DOHH2 (cell line): ENCODE measurements at regions not wholly inside any gene's neighbourhood (a gene's known extent, or its start where the extent isn't known, plus 50 kb on each side); places are given as distances from the start of the nearest gene placed in this dataset.
A peak's percentile ranks its signal among the peaks of the same experiment; 100 is the strongest.

Experiments
- H3F3A ChIP-seq: fragments of 200-600 bp; sonication (generic), shearing (Covaris generic); 2 replicates; pipeline ENCODE4 v1.6.0; 2016; ENCODE audit warnings: antibody characterized with exemption, mild to moderate bottlenecking; ENCODE audit not compliant: control insufficient read depth, insufficient read depth
- H3K27ac ChIP-seq: fragments of 200-600 bp; sonication (generic); 2 replicates; pipeline ENCODE4 v1.5.1; 2014; ENCODE audit warnings: low read depth, mild to moderate bottlenecking, low read length, moderate library complexity
- H3K27me3 ChIP-seq: fragments of 200-600 bp; sonication (generic); 2 replicates; pipeline ENCODE4 v1.6.1; 2014; ENCODE audit warnings: mild to moderate bottlenecking, low read length, mixed read lengths; ENCODE audit not compliant: control insufficient read depth
- H3K36me3 ChIP-seq: fragments of 200-600 bp; sonication (generic); 2 replicates; pipeline ENCODE4 v1.6.1; 2014; ENCODE audit warnings: mild to moderate bottlenecking, low read length, moderate library complexity, mixed read lengths; ENCODE audit not compliant: control insufficient read depth
- H3K4me1 ChIP-seq: fragments of 200-600 bp; sonication (generic); 2 replicates; pipeline ENCODE4 v1.6.1; 2014; ENCODE audit warnings: mild to moderate bottlenecking, low read length, mixed read lengths; ENCODE audit not compliant: control insufficient read depth
- H3K4me2 ChIP-seq: fragments of 200-600 bp; sonication (generic); 2 replicates; pipeline ENCODE4 v1.6.0; 2014; ENCODE audit warnings: mild to moderate bottlenecking, low read length, moderate library complexity
- H3K4me3 ChIP-seq: fragments of 200-600 bp; sonication (generic); 2 replicates; pipeline ENCODE4 v1.5.1; 2014; ENCODE audit warnings: mild to moderate bottlenecking, low read length, mixed read lengths
- H3K79me2 ChIP-seq: fragments of 200-600 bp; sonication (generic); 2 replicates; pipeline ENCODE4 v1.6.1; 2014; ENCODE audit warnings: mild to moderate bottlenecking, low read length, mixed read lengths; ENCODE audit not compliant: control insufficient read depth
- H3K9me2 ChIP-seq: fragments of 200-600 bp; sonication (generic); replicated peaks from 2 replicates; pipeline ENCODE4 v1.6.1; 2014; ENCODE audit warnings: mild to moderate bottlenecking, low read length, mixed read lengths; ENCODE audit not compliant: control insufficient read depth
- H3K9me3 ChIP-seq: fragments of 200-600 bp; sonication (generic); 2 replicates; pipeline ENCODE4 v1.6.1; 2014; ENCODE audit warnings: antibody characterized with exemption, low read length, mixed read lengths; ENCODE audit not compliant: control insufficient read depth, insufficient read depth
- H4K20me1 ChIP-seq: fragments of 200-600 bp; sonication (generic); 2 replicates; pipeline ENCODE4 v1.6.0; 2014; ENCODE audit warnings: low read depth, mild to moderate bottlenecking, antibody characterized with exemption, low read length, moderate library complexity; ENCODE audit not compliant: control insufficient read depth, insufficient read depth
- CTCF ChIP-seq: fragments of 200-600 bp; sonication (generic); IDR thresholded peaks from one replicate; pipeline ENCODE4 v1.5.1; 2014; ENCODE audit warnings: antibody characterized with exemption, mild to moderate bottlenecking, low read depth, low read length; ENCODE audit not compliant: poor library complexity, severe bottlenecking
- EZH2phosphoT487 ChIP-seq: fragments of 200-600 bp; sonication (generic); IDR thresholded peaks from 2 replicates; pipeline ENCODE4 v1.6.1; 2017; ENCODE audit warnings: borderline replicate concordance, mild to moderate bottlenecking, antibody characterized with exemption, low read length, moderate library complexity, mixed read lengths

GRCh38 chr12:46930101-46930500, 104.3 kb upstream of the SLC38A4 start:
- Histone ChIP-seq H3F3A (no peaks in the 10 kb centered on the region), H3K4me3 (no peak overlapping the region), H3K27ac (no peak overlapping the region), H3K4me1 (no peaks in the 10 kb centered on the region), H4K20me1 (no peaks in the 10 kb centered on the region), H3K4me2 (no peak overlapping the region), H3K9me2 (no peaks in the 10 kb centered on the region), H3K36me3 (no peaks in the 10 kb centered on the region), H3K27me3 (no peaks in the 10 kb centered on the region; the same call in 1 of the 2 replicates), H3K79me2 (no peaks in the 10 kb centered on the region), H3K9me3 (no peaks in the 10 kb centered on the region)
- TF ChIP-seq CTCF = no peak
- no peak for TF ChIP-seq EZH2phosphoT487

GRCh38 chr12:46933947-46934346, 108.2 kb upstream of the SLC38A4 start:
- no peaks in the 10 kb centered on the region for H3K4me1 ChIP-seq
- H3K27ac ChIP-seq = no peak overlapping the region
- no peaks in the 10 kb centered on the region for H3K36me3 ChIP-seq
- no peaks in the 10 kb centered on the region for H3K9me3 ChIP-seq
- H3K4me2 ChIP-seq = no peak overlapping the region
- no peaks in the 10 kb centered on the region for H3K79me2 ChIP-seq
- peaks cover 2% of the 10 kb centered on the region; the same call in 1 of the 2 replicates for H3K27me3 ChIP-seq
- no peaks in the 10 kb centered on the region for H3K9me2 ChIP-seq
- no peaks in the 10 kb centered on the region for H4K20me1 ChIP-seq
- peak; percentile 16 for TF ChIP-seq CTCF
- TF ChIP-seq EZH2phosphoT487 = no peak
- no peaks in the 10 kb centered on the region for H3F3A ChIP-seq
- H3K4me3 ChIP-seq = no peak overlapping the region

- Histone ChIP-seq H3K9me2 (no peaks in the 10 kb centered on the region), H3K9me3 (no peaks in the 10 kb centered on the region), H3K27ac (no peak overlapping the region), H3K79me2 (no peaks in the 10 kb centered on the region), H3K4me1 (no peaks in the 10 kb centered on the region), H4K20me1 (no peaks in the 10 kb centered on the region), H3K4me3 (no peak overlapping the region), H3K4me2 (no peak overlapping the region), H3K36me3 (no peaks in the 10 kb centered on the region), H3F3A (no peaks in the 10 kb centered on the region), H3K27me3 (peaks cover 2% of the 10 kb centered on the region; the same call in 1 of the 2 replicates)
- TF ChIP-seq EZH2phosphoT487 (no peak), CTCF (no peak)
Observed at GRCh38 chr12:46934374-46935111, 108.7 kb upstream of the SLC38A4 start.
